ENCODE measurements at regions not wholly inside any gene's neighbourhood (a gene's known extent, or its start where the extent isn't known, plus 50 kb on each side); places are given as distances from the start of the nearest gene placed in this dataset.
A peak's percentile ranks its signal among the peaks of the same experiment; 100 is the strongest.

DNA sequence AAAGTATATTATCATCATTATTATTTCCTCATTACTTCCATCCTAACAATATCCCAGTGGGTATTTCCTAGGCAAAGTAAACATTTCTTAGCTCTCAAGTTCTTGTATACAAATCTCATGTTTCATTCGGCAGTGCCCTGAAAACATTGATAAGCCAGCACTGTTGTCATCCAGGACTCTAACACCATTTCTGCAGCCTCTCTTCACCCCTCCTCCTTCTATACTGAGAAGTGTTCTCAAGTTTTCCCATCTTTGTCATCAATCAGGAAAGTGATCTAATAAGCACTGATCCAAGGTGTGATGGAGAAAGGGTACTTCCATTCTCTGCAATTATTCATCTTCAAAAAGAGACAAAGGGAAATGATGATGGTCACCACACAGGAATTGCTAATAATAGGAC, 168.4 kb upstream of the CCDC54 start:
- Histone ChIP-seq H3K27me3 (no peaks in the 10 kb centered on the region), H3K4me1 (peaks cover 0 to 4% of the 10 kb centered on the region in 2 donors), H3K27ac (peak overlapping the region; percentile 42 to 89), H3K9me3 (no peaks in the 10 kb centered on the region), H3K4me3 (no peak overlapping the region), H3K36me3 (no peaks in the 10 kb centered on the region)
- DNase-seq: no peak
- TF ChIP-seq CTCF (IDR thresholded peaks at IDR 0.05) (no peak), POLR2A (IDR thresholded peaks at IDR 0.05) (no peak)
- intact Hi-C loops (cut with DNase I; ENCODE audit: low total_unique reads): no loop called here

DNA sequence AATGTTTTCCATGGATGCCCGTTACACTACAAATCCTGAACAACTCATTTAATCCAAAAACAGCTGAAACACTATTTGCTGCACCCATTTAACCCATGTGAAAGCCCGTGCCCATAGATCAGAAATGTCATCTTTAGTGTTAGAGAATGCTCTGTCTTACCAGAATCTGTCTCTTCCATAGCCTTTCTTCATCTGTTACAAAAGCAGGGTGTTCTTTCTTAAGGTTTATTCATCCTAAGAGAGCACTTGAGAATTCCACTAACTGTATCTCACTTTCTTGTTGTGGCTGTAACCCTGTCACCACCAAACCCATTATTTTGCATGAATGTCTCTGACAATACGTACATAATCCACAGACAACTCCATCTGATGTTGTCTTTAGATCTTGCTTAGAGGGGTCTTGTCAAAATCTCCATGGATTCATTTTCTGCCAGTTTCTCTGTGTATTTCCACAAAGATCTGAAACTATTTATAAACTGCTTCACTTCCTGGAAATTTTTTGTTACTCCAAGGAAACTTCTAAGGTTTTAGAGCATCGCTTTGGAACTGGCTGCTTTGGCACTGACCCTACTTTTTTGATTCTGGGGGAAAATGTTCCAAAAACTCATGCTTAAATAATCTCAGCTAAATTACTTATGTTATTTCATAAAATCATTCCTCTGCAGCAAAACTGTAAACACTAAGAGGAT, 167.8 kb upstream of the CCDC54 start:
- Histone ChIP-seq H3K9me3 (no peaks in the 10 kb centered on the region), H3K27ac (peak overlapping the region; percentile 42 to 89), H3K36me3 (no peaks in the 10 kb centered on the region), H3K27me3 (no peaks in the 10 kb centered on the region), H3K4me1 (peaks cover 0 to 4% of the 10 kb centered on the region in 2 donors), H3K4me3 (no peak overlapping the region)
- DNase-seq: no peak
- intact Hi-C loops (cut with DNase I; ENCODE audit: low total_unique reads): no loop called here
- TF ChIP-seq POLR2A (IDR thresholded peaks at IDR 0.05) (no peak), CTCF (IDR thresholded peaks at IDR 0.05) (no peak)

GRCh38 chr3:107211608-107212007, 165.6 kb upstream of the CCDC54 start:
- no peaks in the 10 kb centered on the region for H3K27me3 ChIP-seq
- peaks cover 0 to 4% of the 10 kb centered on the region in 2 donors for H3K4me1 ChIP-seq
- H3K27ac ChIP-seq: no peak overlapping the region
- intact Hi-C loops (cut with DNase I; ENCODE audit: low total_unique reads): no loop called here
- H3K4me3 ChIP-seq: no peak overlapping the region
- no peak for DNase-seq
- no peaks in the 10 kb centered on the region for H3K36me3 ChIP-seq
- no peak for TF ChIP-seq POLR2A (IDR thresholded peaks at IDR 0.05)
- no peak for TF ChIP-seq CTCF (IDR thresholded peaks at IDR 0.05)
- no peaks in the 10 kb centered on the region for H3K9me3 ChIP-seq

DNA sequence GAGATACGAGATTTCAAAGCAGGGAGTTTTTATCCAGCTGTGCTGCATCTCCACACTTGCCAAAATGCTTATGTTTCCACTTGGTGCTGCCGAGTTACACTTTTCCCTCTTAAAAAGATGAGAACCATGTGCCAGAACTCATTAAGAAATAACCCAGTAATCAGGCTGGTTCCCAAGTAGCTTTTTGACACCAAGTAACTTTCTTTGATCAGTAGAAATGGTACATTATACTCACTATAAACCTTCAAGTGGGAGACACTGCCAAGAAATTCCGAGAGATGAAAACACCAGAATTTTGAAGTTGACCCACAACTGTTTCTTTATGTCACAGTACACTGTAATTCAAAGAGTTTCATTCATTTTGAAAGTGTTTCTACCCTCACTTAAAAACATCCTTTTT, 164.6 kb upstream of the CCDC54 start:
- no peak for DNase-seq
- H3K4me1 ChIP-seq: peaks cover 0 to 3% of the 10 kb centered on the region in 2 donors
- intact Hi-C loops (cut with DNase I; ENCODE audit: low total_unique reads): no loop called here
- H3K27ac ChIP-seq: no peak overlapping the region
- H3K4me3 ChIP-seq: no peak overlapping the region
- TF ChIP-seq CTCF (IDR thresholded peaks at IDR 0.05) (no peak), POLR2A (IDR thresholded peaks at IDR 0.05) (no peak)
- no peaks in the 10 kb centered on the region for H3K36me3 ChIP-seq
- no peaks in the 10 kb centered on the region for H3K9me3 ChIP-seq
- H3K27me3 ChIP-seq: no peaks in the 10 kb centered on the region

DNA sequence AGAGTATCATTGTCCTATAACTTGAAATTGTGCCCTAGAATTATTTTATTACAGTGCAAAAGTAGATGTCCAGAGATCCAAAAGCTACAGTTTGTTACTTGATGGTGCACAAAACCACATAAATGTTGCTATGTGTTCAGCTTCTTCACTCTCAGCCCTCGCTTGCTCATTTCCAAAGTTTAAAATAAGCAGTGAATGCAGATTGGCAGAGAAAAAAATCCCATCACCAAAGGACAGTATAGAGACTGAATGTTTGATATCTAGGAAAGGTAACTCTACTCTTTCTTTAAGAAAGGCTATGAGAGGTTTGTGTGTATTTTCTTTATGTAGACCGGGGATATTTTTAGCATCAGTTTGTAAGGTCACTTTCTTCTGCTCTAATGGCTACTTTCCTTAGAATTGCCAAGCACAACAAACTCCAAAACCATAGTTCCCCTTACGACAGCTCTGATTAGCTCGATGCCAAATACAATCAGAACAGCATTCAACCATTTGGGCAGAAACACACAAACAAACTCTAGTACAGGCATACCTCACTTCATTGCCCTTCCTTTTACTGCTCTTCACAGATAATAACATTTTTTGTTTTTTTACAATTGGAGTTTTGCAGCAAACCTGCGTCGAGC, 164.1 kb upstream of the CCDC54 start:
- no peaks in the 10 kb centered on the region for H3K36me3 ChIP-seq
- H3K9me3 ChIP-seq: no peaks in the 10 kb centered on the region
- H3K4me3 ChIP-seq: no peak overlapping the region
- H3K27me3 ChIP-seq: no peaks in the 10 kb centered on the region
- no peak overlapping the region for H3K27ac ChIP-seq
- H3K4me1 ChIP-seq: no peaks in the 10 kb centered on the region
- DNase-seq: no peak
- TF ChIP-seq POLR2A (IDR thresholded peaks at IDR 0.05) (no peak), CTCF (IDR thresholded peaks at IDR 0.05) (no peak)
- intact Hi-C loops (cut with DNase I; ENCODE audit: low total_unique reads): no loop called here

All from uterus (tissue), 3 donors.